H9 (cell line): ENCODE measurements at regions not wholly inside any gene's neighbourhood (a gene's known extent, or its start where the extent isn't known, plus 50 kb on each side); places are given as distances from the start of the nearest gene placed in this dataset.

Experiments used
- DNase-seq: peaks from one replicate; pipeline ENCODE4 v3.0.0-alpha.2; 2017
- H2AFZ ChIP-seq: one replicate; pipeline ENCODE4 v1.6.1; 2013; ENCODE audit warnings: mild to moderate bottlenecking, low read length, control low read depth, moderate library complexity
- H2AK5ac ChIP-seq: 2 replicates; pipeline ENCODE4 v1.6.1; 2013; ENCODE audit warnings: low read length, control low read depth, mixed read lengths; ENCODE audit not compliant: insufficient read length
- H2BK120ac ChIP-seq: one replicate; pipeline ENCODE4 v1.6.1; 2013; ENCODE audit warnings: low read depth, mild to moderate bottlenecking, low read length, control low read depth, inconsistent platforms; ENCODE audit not compliant: poor library complexity, severe bottlenecking
- H2BK12ac ChIP-seq: 2 replicates; pipeline ENCODE4 v1.6.1; 2013; ENCODE audit warnings: low read length, control low read depth, mixed read lengths, low read depth; ENCODE audit not compliant: insufficient read length
- H2BK15ac ChIP-seq: 2 replicates; pipeline ENCODE4 v1.6.1; 2013; ENCODE audit warnings: low read depth, low read length, control low read depth
- H2BK20ac ChIP-seq: one replicate; pipeline ENCODE4 v1.6.1; 2013; ENCODE audit warnings: low read depth, mild to moderate bottlenecking, low read length, control low read depth, inconsistent platforms; ENCODE audit not compliant: poor library complexity, severe bottlenecking
- H2BK5ac ChIP-seq: 2 replicates; pipeline ENCODE4 v1.6.1; 2013; ENCODE audit warnings: low read length, control low read depth, mixed read lengths; ENCODE audit not compliant: insufficient read length
- H3K14ac ChIP-seq: 2 replicates; pipeline ENCODE4 v1.6.1; 2013; ENCODE audit warnings: low read length, control low read depth; ENCODE audit not compliant: insufficient read depth
- H3K18ac ChIP-seq: 2 replicates; pipeline ENCODE4 v1.6.1; 2013; ENCODE audit warnings: low read depth, mild to moderate bottlenecking, mixed read lengths, low read length, control low read depth; ENCODE audit not compliant: insufficient read length
- H3K23ac ChIP-seq: 2 replicates; pipeline ENCODE4 v1.6.1; 2013; ENCODE audit warnings: low read length, control low read depth, mixed read lengths, low read depth; ENCODE audit not compliant: insufficient read length
- H3K23me2 ChIP-seq: 2 replicates; pipeline ENCODE4 v1.6.1; 2013; ENCODE audit warnings: low read depth, mild to moderate bottlenecking, mixed read lengths, low read length, control low read depth; ENCODE audit not compliant: insufficient read length, poor library complexity, severe bottlenecking
- H3K27ac ChIP-seq: 2 replicates; pipeline ENCODE4 v1.5.1; 2013; ENCODE audit warnings: low read length, control low read depth, mixed read lengths, low read depth; ENCODE audit not compliant: insufficient read length
- H3K27me3 ChIP-seq: 2 replicates; pipeline ENCODE4 v1.6.1; 2013; ENCODE audit warnings: low read length, control low read depth, inconsistent platforms; ENCODE audit not compliant: insufficient read depth
- H3K4ac ChIP-seq: 2 replicates; pipeline ENCODE4 v1.6.1; 2013; ENCODE audit warnings: low read depth, mild to moderate bottlenecking, control low read depth, inconsistent platforms, low read length, moderate library complexity
- H3K4me1 ChIP-seq: 2 replicates; pipeline ENCODE4 v1.6.1; 2013; ENCODE audit warnings: low read length, control low read depth, inconsistent platforms; ENCODE audit not compliant: insufficient read depth
- H3K4me2 ChIP-seq: 2 replicates; pipeline ENCODE4 v1.6.1; 2013; ENCODE audit warnings: low read length, control low read depth, mixed read lengths; ENCODE audit not compliant: insufficient read length, insufficient read depth
- H3K56ac ChIP-seq: 2 replicates; pipeline ENCODE4 v1.6.1; 2013; ENCODE audit warnings: low read depth, mild to moderate bottlenecking, mixed read lengths, low read length, control low read depth; ENCODE audit not compliant: insufficient read length
- H3K79me1 ChIP-seq: 2 replicates; pipeline ENCODE4 v1.6.1; 2013; ENCODE audit warnings: low read depth, mild to moderate bottlenecking, moderate library complexity, low read length, control low read depth, inconsistent platforms; ENCODE audit not compliant: insufficient read depth, poor library complexity, severe bottlenecking
- H3K79me2 ChIP-seq: 2 replicates; pipeline ENCODE4 v1.6.1; 2013; ENCODE audit warnings: low read length, control low read depth, inconsistent platforms; ENCODE audit not compliant: insufficient read depth
- H3K9ac ChIP-seq: 2 replicates; pipeline ENCODE4 v1.6.1; 2013; ENCODE audit warnings: low read length, control low read depth, mixed read lengths; ENCODE audit not compliant: insufficient read length; ENCODE audit errors: extremely low read depth
- H3K9me3 ChIP-seq: one replicate; pipeline ENCODE4 v1.6.1; 2013; ENCODE audit warnings: low read depth, low read length, inconsistent platforms; ENCODE audit not compliant: control insufficient read depth
- H3T11ph ChIP-seq: one replicate; pipeline ENCODE4 v1.6.1; 2013; ENCODE audit warnings: mild to moderate bottlenecking, low read length, control low read depth, inconsistent platforms
- H4K20me1 ChIP-seq: one replicate; pipeline ENCODE4 v1.6.1; 2013; ENCODE audit not compliant: control insufficient read depth, insufficient read length, insufficient read depth
- H4K5ac ChIP-seq: 2 replicates; pipeline ENCODE4 v1.6.1; 2013; ENCODE audit warnings: low read depth, mild to moderate bottlenecking, mixed read lengths, low read length, control low read depth; ENCODE audit not compliant: insufficient read length
- H4K8ac ChIP-seq: replicated peaks from 2 replicates; pipeline ENCODE4 v1.6.1; 2013; ENCODE audit warnings: low read length, control low read depth, mixed read lengths, low read depth; ENCODE audit not compliant: insufficient read length
- H4K91ac ChIP-seq: 2 replicates; pipeline ENCODE4 v1.6.1; 2013; ENCODE audit warnings: low read depth, mild to moderate bottlenecking, moderate library complexity, mixed read lengths, low read length, control low read depth; ENCODE audit not compliant: insufficient read length
- H3K27ac Mint-ChIP-seq, 3 experiments: 2 replicates in 2 of 3; 3 replicates in 1 of 3; pipeline ENCODE4 v1.8.0; 2020 to 2021; ENCODE audit warnings: mixed read lengths in 3 of 3, mild to moderate bottlenecking in 1 of 3, moderate library complexity in 1 of 3
- H3K27me3 Mint-ChIP-seq: 2 replicates; pipeline ENCODE4 v1.8.0; 2021; ENCODE audit warnings: low read depth, mild to moderate bottlenecking, moderate library complexity, mixed read lengths
- H3K36me3 Mint-ChIP-seq, 3 experiments: 2 replicates in 2 of 3; 3 replicates in 1 of 3; pipeline ENCODE4 v1.8.0; 2020 to 2021; ENCODE audit warnings: low read depth in 3 of 3, mixed read lengths in 3 of 3; ENCODE audit not compliant: insufficient read depth in 1 of 3
- H3K4me1 Mint-ChIP-seq, 2 experiments: 2 replicates each; pipeline ENCODE4 v1.8.0; 2020; ENCODE audit warnings: mixed read lengths in 2 of 2
- H3K4me3 Mint-ChIP-seq, 2 experiments: 2 replicates in 1 of 2; 3 replicates in 1 of 2; pipeline ENCODE4 v1.8.0; 2020 to 2021; ENCODE audit warnings: mild to moderate bottlenecking in 2 of 2, mixed read lengths in 2 of 2, moderate library complexity in 1 of 2
- H3K9me3 Mint-ChIP-seq, 2 experiments: 2 replicates in 1 of 2; 3 replicates in 1 of 2; pipeline ENCODE4 v1.8.0; 2020; ENCODE audit warnings: mild to moderate bottlenecking in 2 of 2, mixed read lengths in 2 of 2, moderate library complexity in 1 of 2
- CTCF ChIP-seq: fragments of 200-600 bp; sonication (generic); conservative IDR thresholded peaks from 3 replicates; pipeline ENCODE4 v1.8.0; 2021; ENCODE audit warnings: antibody characterized with exemption, mild to moderate bottlenecking
- WGBS: extraction: QIAGEN DNeasy Blood & Tissue Kit; methylation state at CpG from one replicate; pipeline ENCODE4 v1.1.7; 2013; ENCODE audit warnings: missing lambda C conversion rate, low lambda C conversion rate, mixed read lengths; ENCODE audit not compliant: insufficient read length; ENCODE audit errors: extremely low coverage; 5-methylcytosine and 5-hydroxymethylcytosine counted together

GRCh38 chr5:36492984-36493654, 113.3 kb upstream of the SLC1A3 start:
- H4K91ac ChIP-seq = no peak overlapping the region
- H3K27ac ChIP-seq = no peak overlapping the region
- H3K56ac ChIP-seq = no peak overlapping the region
- no peak overlapping the region for H2BK15ac ChIP-seq
- Mint-ChIP-seq H3K27ac (no peak overlapping the region), H3K4me1 (peaks cover 9 to 16% of the 10 kb centered on the region in 2 experiments), H3K36me3 (no peaks in the 10 kb centered on the region), H3K9me3 (no peaks in the 10 kb centered on the region), H3K27me3 (no peaks in the 10 kb centered on the region; the same call in 1 of the 2 replicates), H3K4me3 (no peak overlapping the region)
- no peak for TF ChIP-seq CTCF
- H4K5ac ChIP-seq = no peak overlapping the region
- no peak overlapping the region for H2BK5ac ChIP-seq
- no peaks in the 10 kb centered on the region for H3K4me1 ChIP-seq
- no peak overlapping the region for H2BK120ac ChIP-seq
- H3K23ac ChIP-seq = no peak overlapping the region
- no peak overlapping the region for H2AK5ac ChIP-seq
- H4K20me1 ChIP-seq = no peaks in the 10 kb centered on the region
- WGBS = no CpG with 5 or more reads among the region's 2 CpGs
- no peak overlapping the region for H2BK20ac ChIP-seq
- H4K8ac ChIP-seq = no peak overlapping the region
- no peak overlapping the region for H3K4me2 ChIP-seq
- H3K14ac ChIP-seq = no peak overlapping the region
- no peak overlapping the region for H3K9ac ChIP-seq
- no peak overlapping the region for H3K4ac ChIP-seq
- no peak overlapping the region for H2AFZ ChIP-seq
- H3K23me2 ChIP-seq = no peaks in the 10 kb centered on the region
- no peak overlapping the region for H3K18ac ChIP-seq
- no peaks in the 10 kb centered on the region for H3K79me1 ChIP-seq
- no peaks in the 10 kb centered on the region for H3K27me3 ChIP-seq
- no peak overlapping the region for H2BK12ac ChIP-seq
- H3K79me2 ChIP-seq = no peaks in the 10 kb centered on the region
- no peak for DNase-seq
- H3T11ph ChIP-seq = no peak overlapping the region
- H3K9me3 ChIP-seq = no peaks in the 10 kb centered on the region
